ENCODE measurements at regions not wholly inside any gene's neighbourhood (a gene's known extent, or its start where the extent isn't known, plus 50 kb on each side); places are given as distances from the start of the nearest gene placed in this dataset.

DNA sequence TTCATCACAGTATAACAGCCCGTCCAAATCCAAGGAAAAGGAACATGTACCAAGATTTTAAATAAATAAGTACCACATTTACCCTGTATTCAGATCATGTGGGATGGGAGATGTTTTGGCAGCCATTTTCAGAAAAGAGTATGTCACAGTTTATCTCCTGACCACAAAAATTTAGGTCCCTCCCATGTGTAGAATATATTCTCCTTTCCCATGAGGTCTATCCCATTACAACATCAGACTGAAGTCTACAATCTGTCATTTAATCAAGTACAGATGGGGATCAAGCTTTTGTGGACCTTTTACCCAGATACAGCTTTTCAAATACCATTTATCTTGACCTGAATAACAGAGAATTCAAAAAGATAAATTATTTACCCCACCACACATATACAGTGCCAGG is 444.5 kb downstream of the PLOD2 start:
- Histone ChIP-seq H3K36me3 (no peaks in the 10 kb centered on the region), H3K9me3 (no peaks in the 10 kb centered on the region), H3K27me3 (no peaks in the 10 kb centered on the region), H3K27ac (no peak overlapping the region), H3K4me1 (no peaks in the 10 kb centered on the region), H3K4me3 (no peak overlapping the region)
- no peak for DNase-seq (ENCODE audit: extremely low spot score in 2 of 2)
- intact Hi-C loops (cut with DNase I), result no loop called here
- TF ChIP-seq POLR2AphosphoS5 (IDR thresholded peaks at IDR 0.05; ENCODE audit: insufficient read depth in 1 of 2, low read depth in 1 of 2), result no peak
- no peak for TF ChIP-seq POLR2A (IDR thresholded peaks at IDR 0.05)
- TF ChIP-seq, protein P1, sequence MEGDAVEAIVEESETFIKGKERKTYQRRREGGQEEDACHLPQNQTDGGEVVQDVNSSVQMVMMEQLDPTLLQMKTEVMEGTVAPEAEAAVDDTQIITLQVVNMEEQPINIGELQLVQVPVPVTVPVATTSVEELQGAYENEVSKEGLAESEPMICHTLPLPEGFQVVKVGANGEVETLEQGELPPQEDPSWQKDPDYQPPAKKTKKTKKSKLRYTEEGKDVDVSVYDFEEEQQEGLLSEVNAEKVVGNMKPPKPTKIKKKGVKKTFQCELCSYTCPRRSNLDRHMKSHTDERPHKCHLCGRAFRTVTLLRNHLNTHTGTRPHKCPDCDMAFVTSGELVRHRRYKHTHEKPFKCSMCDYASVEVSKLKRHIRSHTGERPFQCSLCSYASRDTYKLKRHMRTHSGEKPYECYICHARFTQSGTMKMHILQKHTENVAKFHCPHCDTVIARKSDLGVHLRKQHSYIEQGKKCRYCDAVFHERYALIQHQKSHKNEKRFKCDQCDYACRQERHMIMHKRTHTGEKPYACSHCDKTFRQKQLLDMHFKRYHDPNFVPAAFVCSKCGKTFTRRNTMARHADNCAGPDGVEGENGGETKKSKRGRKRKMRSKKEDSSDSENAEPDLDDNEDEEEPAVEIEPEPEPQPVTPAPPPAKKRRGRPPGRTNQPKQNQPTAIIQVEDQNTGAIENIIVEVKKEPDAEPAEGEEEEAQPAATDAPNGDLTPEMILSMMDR (IDR thresholded peaks at IDR 0.05), result no peak

DNA sequence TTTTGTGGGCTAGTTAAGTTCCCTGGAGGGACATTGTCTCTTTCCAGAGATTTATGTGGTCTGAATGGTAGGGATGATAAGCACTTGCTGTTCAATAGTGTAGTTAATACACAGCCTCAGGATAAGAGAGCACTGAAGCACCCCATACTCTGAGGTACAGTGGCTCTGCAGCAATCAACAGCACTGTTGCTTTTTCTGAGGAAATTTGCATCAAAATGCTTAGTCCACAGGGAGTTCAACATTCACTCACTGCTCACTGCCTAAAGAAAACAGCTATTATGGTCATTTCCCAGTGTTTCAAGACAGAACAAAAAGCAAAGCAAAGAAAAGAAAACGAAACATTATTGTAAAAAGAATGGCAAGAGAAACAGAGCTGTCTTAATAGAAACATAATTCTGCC is 441.9 kb downstream of the PLOD2 start:
- DNase-seq (ENCODE audit: extremely low spot score in 2 of 2), result no peak
- H3K27ac ChIP-seq, result no peak overlapping the region
- no peaks in the 10 kb centered on the region for H3K36me3 ChIP-seq
- H3K4me3 ChIP-seq, result no peak overlapping the region
- H3K9me3 ChIP-seq, result no peaks in the 10 kb centered on the region
- TF ChIP-seq, protein P1 (IDR thresholded peaks at IDR 0.05), result no peak
- TF ChIP-seq POLR2AphosphoS5 (IDR thresholded peaks at IDR 0.05; ENCODE audit: insufficient read depth in 1 of 2, low read depth in 1 of 2) (no peak), POLR2A (IDR thresholded peaks at IDR 0.05) (no peak)
- no peaks in the 10 kb centered on the region for H3K27me3 ChIP-seq
- intact Hi-C loops (cut with DNase I), result no loop called here
- no peaks in the 10 kb centered on the region for H3K4me1 ChIP-seq

DNA sequence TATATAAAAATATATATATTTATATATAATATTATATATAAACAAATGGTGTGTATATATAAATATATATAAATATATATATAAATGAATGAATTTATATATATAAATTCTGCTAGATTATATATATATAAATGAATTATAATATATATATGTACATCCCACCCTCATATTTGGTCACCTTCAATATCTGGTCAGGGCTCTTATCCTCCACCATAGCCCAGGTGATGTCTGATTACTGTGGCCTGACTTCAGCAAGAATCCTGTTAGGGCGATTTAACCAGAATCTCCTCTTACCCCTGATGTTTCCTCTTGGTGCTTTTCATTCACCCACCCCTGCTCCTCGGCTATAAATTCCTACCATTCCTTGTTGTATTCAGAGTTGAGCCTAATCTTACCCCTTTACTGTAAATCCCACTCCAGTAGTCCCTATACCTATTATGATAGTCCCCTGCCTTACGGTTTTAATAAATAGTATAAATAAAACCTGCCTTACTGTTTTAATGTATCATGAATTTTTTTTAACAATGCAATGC is 439.6 kb downstream of the PLOD2 start:
- Histone ChIP-seq H3K27ac (no peak overlapping the region), H3K36me3 (no peaks in the 10 kb centered on the region), H3K4me3 (no peak overlapping the region), H3K4me1 (no peaks in the 10 kb centered on the region), H3K27me3 (no peaks in the 10 kb centered on the region), H3K9me3 (no peaks in the 10 kb centered on the region)
- TF ChIP-seq, protein P1 (IDR thresholded peaks at IDR 0.05), result no peak
- TF ChIP-seq POLR2AphosphoS5 (IDR thresholded peaks at IDR 0.05; ENCODE audit: insufficient read depth in 1 of 2, low read depth in 1 of 2) (no peak), POLR2A (IDR thresholded peaks at IDR 0.05) (no peak)
- DNase-seq (ENCODE audit: extremely low spot score in 2 of 2), result no peak
- intact Hi-C loops (cut with DNase I), result no loop called here

DNA sequence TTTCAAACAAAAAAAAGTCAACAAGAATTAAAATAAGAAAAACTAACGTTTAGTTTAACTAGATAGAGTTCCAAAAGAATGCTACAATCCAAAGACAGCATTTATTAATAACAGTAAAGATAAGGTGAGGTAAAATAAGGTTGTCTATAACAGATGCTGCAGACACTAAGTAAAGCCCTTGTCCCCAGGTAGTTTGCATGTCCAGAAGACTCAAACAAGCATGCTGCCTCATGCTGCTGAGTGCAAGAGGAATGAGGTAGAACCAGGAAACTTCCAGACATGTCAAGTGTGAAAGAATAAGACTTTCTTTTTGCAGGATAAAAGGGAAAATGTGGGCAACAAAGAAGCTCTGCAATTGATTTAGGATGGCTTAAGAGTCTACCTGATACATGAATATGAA is 439.2 kb downstream of the PLOD2 start:
- no peaks in the 10 kb centered on the region for H3K27me3 ChIP-seq
- no peak for DNase-seq (ENCODE audit: extremely low spot score in 2 of 2)
- no peak overlapping the region for H3K4me3 ChIP-seq
- H3K9me3 ChIP-seq, result no peaks in the 10 kb centered on the region
- no peak overlapping the region for H3K27ac ChIP-seq
- TF ChIP-seq, protein P1 (IDR thresholded peaks at IDR 0.05), result no peak
- no peak for TF ChIP-seq POLR2AphosphoS5 (IDR thresholded peaks at IDR 0.05; ENCODE audit: insufficient read depth in 1 of 2, low read depth in 1 of 2)
- no peak for TF ChIP-seq POLR2A (IDR thresholded peaks at IDR 0.05)
- no peaks in the 10 kb centered on the region for H3K36me3 ChIP-seq
- H3K4me1 ChIP-seq, result no peaks in the 10 kb centered on the region
- intact Hi-C loops (cut with DNase I), result no loop called here

DNA sequence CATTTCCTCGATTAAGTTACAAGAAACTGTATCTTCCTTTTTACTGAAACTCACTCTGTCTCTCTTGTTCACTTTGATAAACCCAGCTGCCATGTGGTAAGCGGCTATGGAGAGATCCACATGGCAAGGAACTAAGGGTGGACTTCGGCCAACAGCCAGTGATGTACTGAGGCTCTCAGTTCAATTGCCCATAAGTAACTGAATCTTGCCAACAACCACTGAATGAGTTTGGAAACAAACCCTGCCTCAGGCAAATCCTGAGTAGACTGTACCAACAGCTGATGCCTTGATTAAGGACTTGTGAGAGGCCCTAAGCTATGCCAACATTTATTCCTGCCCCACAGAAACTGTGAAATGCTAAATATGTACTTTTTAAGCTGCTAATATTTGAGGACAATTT is 433.5 kb downstream of the PLOD2 start:
- H3K27ac ChIP-seq, result no peak overlapping the region
- no peaks in the 10 kb centered on the region for H3K4me1 ChIP-seq
- no peaks in the 10 kb centered on the region for H3K36me3 ChIP-seq
- no peaks in the 10 kb centered on the region for H3K9me3 ChIP-seq
- TF ChIP-seq POLR2AphosphoS5 (IDR thresholded peaks at IDR 0.05; ENCODE audit: insufficient read depth in 1 of 2, low read depth in 1 of 2) (no peak), POLR2A (IDR thresholded peaks at IDR 0.05) (no peak)
- TF ChIP-seq, protein P1 (IDR thresholded peaks at IDR 0.05), result no peak
- H3K4me3 ChIP-seq, result no peak overlapping the region
- DNase-seq (ENCODE audit: extremely low spot score in 2 of 2), result no peak
- intact Hi-C loops (cut with DNase I), result no loop called here
- no peaks in the 10 kb centered on the region for H3K27me3 ChIP-seq
